MM.1S (cell line): ENCODE measurements at regions not wholly inside any gene's neighbourhood (a gene's known extent, or its start where the extent isn't known, plus 50 kb on each side); places are given as distances from the start of the nearest gene placed in this dataset.

ENCODE experiments used
- DNase-seq: peaks from one replicate; pipeline ENCODE4 v3.0.0-alpha.2; 2015
- H2AFZ ChIP-seq: fragments of 300-600 bp; sonication (generic); 2 replicates; pipeline ENCODE4 v1.6.0; 2016; ENCODE audit warnings: antibody characterized with exemption, low read length
- H3F3A ChIP-seq: fragments of 300-600 bp; sonication (generic); 2 replicates; pipeline ENCODE4 v1.6.1; 2016; ENCODE audit warnings: mild to moderate bottlenecking, antibody characterized with exemption, low read length, moderate library complexity, mixed read lengths; ENCODE audit not compliant: insufficient read depth
- H3K27ac ChIP-seq: fragments of 300-600 bp; sonication (generic); 2 replicates; pipeline ENCODE4 v1.5.1; 2016; ENCODE audit warnings: mild to moderate bottlenecking, low read length
- H3K27me3 ChIP-seq: fragments of 300-600 bp; sonication (generic); replicated peaks from 2 replicates; pipeline ENCODE4 v1.6.0; 2016; ENCODE audit warnings: low read length; ENCODE audit not compliant: insufficient read depth
- H3K36me3 ChIP-seq: fragments of 300-600 bp; sonication (generic); replicated peaks from 2 replicates; pipeline ENCODE4 v1.6.1; 2016; ENCODE audit warnings: mild to moderate bottlenecking, low read length, mixed read lengths; ENCODE audit not compliant: insufficient read depth
- H3K4me1 ChIP-seq: fragments of 300-600 bp; sonication (generic); 2 replicates; pipeline ENCODE4 v1.6.1; 2016; ENCODE audit warnings: low read length, mixed read lengths
- H3K4me2 ChIP-seq: fragments of 300-600 bp; sonication (generic); 2 replicates; pipeline ENCODE4 v1.6.0; 2016; ENCODE audit warnings: low read depth, low read length
- H3K4me3 ChIP-seq: fragments of 300-600 bp; sonication (generic); 2 replicates; pipeline ENCODE4 v1.5.1; 2016; ENCODE audit warnings: low read length, mixed read lengths
- H3K79me2 ChIP-seq: fragments of 300-600 bp; sonication (generic); 2 replicates; pipeline ENCODE4 v1.6.1; 2016; ENCODE audit warnings: mixed run types, low read length, mixed read lengths
- H3K9ac ChIP-seq: fragments of 300-600 bp; sonication (generic); 2 replicates; pipeline ENCODE4 v1.6.1; 2016; ENCODE audit warnings: low read length, mixed read lengths
- H3K9me2 ChIP-seq: fragments of 300-600 bp; sonication (generic); replicated peaks from 2 replicates; pipeline ENCODE4 v1.6.1; 2016; ENCODE audit warnings: mild to moderate bottlenecking, low read length, mixed read lengths; ENCODE audit not compliant: insufficient read depth
- H3K9me3 ChIP-seq: fragments of 300-600 bp; sonication (generic); replicated peaks from 2 replicates; pipeline ENCODE4 v1.6.1; 2016; ENCODE audit warnings: mild to moderate bottlenecking, low read length, mixed read lengths; ENCODE audit not compliant: insufficient read depth
- H4K20me1 ChIP-seq: fragments of 300-600 bp; sonication (generic); 2 replicates; pipeline ENCODE4 v1.6.1; 2016; ENCODE audit warnings: mild to moderate bottlenecking, low read length, moderate library complexity, mixed read lengths; ENCODE audit not compliant: insufficient read depth
- CTCF ChIP-seq: fragments of 300-600 bp; sonication (generic); IDR thresholded peaks from 2 replicates; pipeline ENCODE4 v1.5.1; 2016; ENCODE audit warnings: antibody characterized with exemption, low read length, mixed read lengths
- EZH2 ChIP-seq: fragments of 300-600 bp; sonication (generic); optimal IDR thresholded peaks from 2 replicates; pipeline ENCODE3; 2017; ENCODE audit warnings: low read depth, mild to moderate bottlenecking, antibody characterized with exemption, low read length, mixed read lengths
- EZH2phosphoT487 ChIP-seq: fragments of 300-600 bp; sonication (generic); IDR thresholded peaks from 2 replicates; pipeline ENCODE4 v1.6.1; 2018; ENCODE audit warnings: antibody characterized with exemption, low read length

DNA sequence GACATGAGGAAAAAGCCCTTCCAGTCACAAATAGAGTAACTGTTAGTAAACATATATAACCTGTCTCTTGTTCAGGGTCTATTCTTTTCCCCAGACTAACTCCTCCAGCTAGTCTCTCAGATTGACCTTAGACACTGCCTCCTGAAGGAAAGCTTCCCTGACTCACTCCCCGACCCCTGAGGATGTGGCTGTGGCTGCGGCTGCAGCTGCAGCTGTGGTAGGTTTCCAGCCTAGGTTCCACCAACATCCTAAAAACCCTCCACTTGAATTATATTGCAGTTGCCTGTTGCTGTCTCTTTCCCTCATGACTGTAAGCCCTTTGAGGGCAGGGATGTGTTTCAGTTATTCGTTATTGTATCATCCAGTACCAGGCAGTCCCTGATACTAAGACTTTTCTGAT is 132.9 kb upstream of the C1orf21 start:
- Histone ChIP-seq H3K27ac (no peak overlapping the region), H3K27me3 (no peaks in the 10 kb centered on the region), H3K9ac (no peak overlapping the region), H3K4me1 (no peaks in the 10 kb centered on the region), H2AFZ (no peak overlapping the region), H3K36me3 (no peaks in the 10 kb centered on the region), H4K20me1 (no peaks in the 10 kb centered on the region), H3K4me2 (no peak overlapping the region), H3K9me2 (no peaks in the 10 kb centered on the region), H3K9me3 (no peaks in the 10 kb centered on the region), H3K4me3 (no peak overlapping the region), H3F3A (no peaks in the 10 kb centered on the region), H3K79me2 (no peaks in the 10 kb centered on the region)
- TF ChIP-seq EZH2phosphoT487 (no peak), EZH2 (no peak), CTCF (no peak)
- DNase-seq: no peak

DNA sequence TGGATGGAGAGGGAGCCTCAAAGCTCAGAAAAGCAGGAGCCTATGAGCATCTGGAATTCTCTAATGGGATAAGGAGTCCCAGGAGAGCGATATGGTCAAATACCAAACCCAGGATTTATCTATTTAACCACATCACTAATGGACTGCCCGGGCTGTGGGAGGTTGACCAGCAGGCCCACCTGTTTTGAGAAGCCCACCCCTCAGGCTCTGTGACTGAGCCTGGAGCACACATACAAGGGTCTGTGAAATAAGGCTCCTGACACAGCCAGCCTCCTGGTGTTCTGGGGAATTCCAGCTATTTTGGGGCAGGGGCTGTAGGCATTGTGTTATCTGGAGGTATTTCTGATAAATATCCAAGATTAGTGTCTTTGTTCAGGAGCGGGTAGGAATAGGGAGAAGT is 132.0 kb upstream of the C1orf21 start:
- Histone ChIP-seq H4K20me1 (no peaks in the 10 kb centered on the region), H3F3A (no peaks in the 10 kb centered on the region), H3K4me1 (no peaks in the 10 kb centered on the region), H3K9me2 (no peaks in the 10 kb centered on the region), H3K27ac (no peak overlapping the region), H3K27me3 (no peaks in the 10 kb centered on the region), H3K36me3 (no peaks in the 10 kb centered on the region), H3K9ac (no peak overlapping the region), H2AFZ (no peak overlapping the region), H3K4me3 (no peak overlapping the region), H3K4me2 (no peak overlapping the region), H3K9me3 (no peaks in the 10 kb centered on the region), H3K79me2 (no peaks in the 10 kb centered on the region)
- DNase-seq: no peak
- no peak for TF ChIP-seq EZH2phosphoT487
- TF ChIP-seq CTCF: no peak
- no peak for TF ChIP-seq EZH2

- TF ChIP-seq CTCF (no peak), EZH2 (no peak), EZH2phosphoT487 (no peak)
- no peak overlapping the region for H2AFZ ChIP-seq
- DNase-seq: no peak
- H3K27ac ChIP-seq: no peak overlapping the region
- no peaks in the 10 kb centered on the region for H3K9me2 ChIP-seq
- no peaks in the 10 kb centered on the region for H4K20me1 ChIP-seq
- H3K79me2 ChIP-seq: no peaks in the 10 kb centered on the region
- H3K4me1 ChIP-seq: no peaks in the 10 kb centered on the region
- no peaks in the 10 kb centered on the region for H3K9me3 ChIP-seq
- H3K9ac ChIP-seq: no peak overlapping the region
- no peaks in the 10 kb centered on the region for H3K27me3 ChIP-seq
- no peak overlapping the region for H3K4me2 ChIP-seq
- H3K36me3 ChIP-seq: no peaks in the 10 kb centered on the region
- H3F3A ChIP-seq: no peaks in the 10 kb centered on the region
- no peak overlapping the region for H3K4me3 ChIP-seq
These were observed 131.3 kb upstream of the C1orf21 start for GRCh38 chr1:184255560-184255959.
